ENCODE measurements at regions not wholly inside any gene's neighbourhood (a gene's known extent, or its start where the extent isn't known, plus 50 kb on each side); places are given as distances from the start of the nearest gene placed in this dataset.
"Not testable (repeated sequence)": the region's sequence is repeated elsewhere in the genome, so short reads cannot be mapped to it uniquely, and the experiment has no call there.

DNA sequence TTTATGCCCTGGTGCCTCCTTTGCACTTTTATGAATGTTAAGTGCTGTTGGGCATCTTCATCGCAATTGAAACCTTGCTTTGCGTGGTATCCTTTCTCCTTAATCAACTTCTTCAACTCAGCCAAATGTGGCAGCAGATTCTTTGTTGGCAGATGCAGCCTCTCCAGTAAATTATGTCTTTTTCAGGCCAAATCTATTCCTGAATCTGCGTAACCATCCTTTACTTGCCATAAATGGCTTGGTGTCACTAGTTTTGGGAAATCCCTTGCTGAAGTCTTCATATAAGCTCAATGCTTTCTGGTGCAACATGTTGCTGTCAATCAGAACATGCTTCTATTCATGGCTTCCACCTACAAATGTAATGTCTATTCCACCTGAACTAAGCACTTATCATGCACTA is 457.5 kb downstream of the FGF13 start:
- no peak overlapping the region for H3K27ac ChIP-seq (ENCODE audit: low read depth, low read length)
- no peaks in the 10 kb centered on the region for H3K9me3 Mint-ChIP-seq (ENCODE audit: unreplicated experiment)
- no peaks in the 10 kb centered on the region for H3K36me3 Mint-ChIP-seq (ENCODE audit: low read depth, unreplicated experiment)
- no peaks in the 10 kb centered on the region for H3K79me2 ChIP-seq (ENCODE audit: insufficient read depth, low read length)
- H4K20me1 ChIP-seq (ENCODE audit: insufficient read depth, low read length), result no peaks in the 10 kb centered on the region
- no peaks in the 10 kb centered on the region for H3K4me1 Mint-ChIP-seq (ENCODE audit: low read depth, unreplicated experiment)
- no peak overlapping the region for H3K9ac ChIP-seq (ENCODE audit: low read length)
- no peaks in the 10 kb centered on the region for H3K27me3 Mint-ChIP-seq (ENCODE audit: low read depth, unreplicated experiment)
- no peaks in the 10 kb centered on the region for H3K27me3 ChIP-seq (ENCODE audit: insufficient read depth, low read length)
- TF ChIP-seq EZH2 (IDR thresholded peaks at IDR 0.05; ENCODE audit: insufficient read depth, low read length), result no peak
- TF ChIP-seq, protein P1, sequence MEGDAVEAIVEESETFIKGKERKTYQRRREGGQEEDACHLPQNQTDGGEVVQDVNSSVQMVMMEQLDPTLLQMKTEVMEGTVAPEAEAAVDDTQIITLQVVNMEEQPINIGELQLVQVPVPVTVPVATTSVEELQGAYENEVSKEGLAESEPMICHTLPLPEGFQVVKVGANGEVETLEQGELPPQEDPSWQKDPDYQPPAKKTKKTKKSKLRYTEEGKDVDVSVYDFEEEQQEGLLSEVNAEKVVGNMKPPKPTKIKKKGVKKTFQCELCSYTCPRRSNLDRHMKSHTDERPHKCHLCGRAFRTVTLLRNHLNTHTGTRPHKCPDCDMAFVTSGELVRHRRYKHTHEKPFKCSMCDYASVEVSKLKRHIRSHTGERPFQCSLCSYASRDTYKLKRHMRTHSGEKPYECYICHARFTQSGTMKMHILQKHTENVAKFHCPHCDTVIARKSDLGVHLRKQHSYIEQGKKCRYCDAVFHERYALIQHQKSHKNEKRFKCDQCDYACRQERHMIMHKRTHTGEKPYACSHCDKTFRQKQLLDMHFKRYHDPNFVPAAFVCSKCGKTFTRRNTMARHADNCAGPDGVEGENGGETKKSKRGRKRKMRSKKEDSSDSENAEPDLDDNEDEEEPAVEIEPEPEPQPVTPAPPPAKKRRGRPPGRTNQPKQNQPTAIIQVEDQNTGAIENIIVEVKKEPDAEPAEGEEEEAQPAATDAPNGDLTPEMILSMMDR (IDR thresholded peaks at IDR 0.05; ENCODE audit: insufficient read depth, low read depth, low read length), result no peak
- no peak for FAIRE-seq
- DNase-seq (ENCODE audit: low read depth), result no peak
- H3K4me2 ChIP-seq (ENCODE audit: low read length), result no peak overlapping the region
- no peak overlapping the region for H3K4me3 Mint-ChIP-seq (ENCODE audit: unreplicated experiment)
- no peaks in the 10 kb centered on the region for H3K9me3 ChIP-seq (ENCODE audit: insufficient read depth, low read depth, low read length)
- H3K4me3 ChIP-seq (ENCODE audit: insufficient read depth, low read depth, low read length), result no peak overlapping the region
- H3K4me1 ChIP-seq (ENCODE audit: insufficient read depth, low read length), result no peaks in the 10 kb centered on the region
- no peaks in the 10 kb centered on the region for H3K36me3 ChIP-seq (ENCODE audit: insufficient read depth, low read length)
- H2AFZ ChIP-seq (ENCODE audit: low read depth, low read length), result no peak overlapping the region
- no peak overlapping the region for H3K27ac Mint-ChIP-seq (ENCODE audit: unreplicated experiment)

DNA sequence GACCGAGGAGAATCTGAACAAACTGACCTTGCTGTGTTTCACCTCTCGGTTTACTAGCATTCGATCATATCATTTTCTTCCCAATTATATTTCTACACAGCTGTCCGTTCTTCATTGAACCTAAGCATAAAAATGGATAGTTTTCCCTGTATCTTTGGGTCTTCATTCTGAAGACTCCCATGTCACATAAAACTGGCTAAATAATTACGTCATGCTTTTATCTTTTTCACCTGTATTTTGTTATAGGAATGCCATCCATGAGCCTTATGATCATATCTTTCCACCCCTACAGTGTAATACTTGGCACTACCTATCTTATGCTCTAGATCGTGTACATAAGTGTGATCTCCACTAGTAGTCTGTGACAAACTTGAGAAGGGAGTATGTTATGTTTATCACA is 456.1 kb downstream of the FGF13 start:
- FAIRE-seq, result peak; percentile 98
- no peak overlapping the region for H3K4me2 ChIP-seq (ENCODE audit: low read length)
- H3K36me3 ChIP-seq (ENCODE audit: insufficient read depth, low read length), result no peaks in the 10 kb centered on the region
- Mint-ChIP-seq H3K9me3 (ENCODE audit: unreplicated experiment) (peaks cover 4% of the 10 kb centered on the region), H3K36me3 (ENCODE audit: low read depth, unreplicated experiment) (no peaks in the 10 kb centered on the region), H3K4me1 (ENCODE audit: low read depth, unreplicated experiment) (no peaks in the 10 kb centered on the region), H3K27me3 (ENCODE audit: low read depth, unreplicated experiment) (peaks cover 3% of the 10 kb centered on the region), H3K4me3 (ENCODE audit: unreplicated experiment) (no peak overlapping the region), H3K27ac (ENCODE audit: unreplicated experiment) (no peak overlapping the region)
- no peak for TF ChIP-seq EZH2 (IDR thresholded peaks at IDR 0.05; ENCODE audit: insufficient read depth, low read length)
- TF ChIP-seq, protein P1 (IDR thresholded peaks at IDR 0.05; ENCODE audit: insufficient read depth, low read depth, low read length), result no peak
- H2AFZ ChIP-seq (ENCODE audit: low read depth, low read length), result no peak overlapping the region
- H4K20me1 ChIP-seq (ENCODE audit: insufficient read depth, low read length), result no peaks in the 10 kb centered on the region
- H3K27ac ChIP-seq (ENCODE audit: low read depth, low read length), result no peak overlapping the region
- H3K4me1 ChIP-seq (ENCODE audit: insufficient read depth, low read length), result no peaks in the 10 kb centered on the region
- H3K27me3 ChIP-seq (ENCODE audit: insufficient read depth, low read length), result no peaks in the 10 kb centered on the region
- no peaks in the 10 kb centered on the region for H3K79me2 ChIP-seq (ENCODE audit: insufficient read depth, low read length)
- H3K9me3 ChIP-seq (ENCODE audit: insufficient read depth, low read depth, low read length), result no peaks in the 10 kb centered on the region
- no peak overlapping the region for H3K9ac ChIP-seq (ENCODE audit: low read length)
- no peak overlapping the region for H3K4me3 ChIP-seq (ENCODE audit: insufficient read depth, low read depth, low read length)
- DNase-seq (ENCODE audit: low read depth), result no peak

DNA sequence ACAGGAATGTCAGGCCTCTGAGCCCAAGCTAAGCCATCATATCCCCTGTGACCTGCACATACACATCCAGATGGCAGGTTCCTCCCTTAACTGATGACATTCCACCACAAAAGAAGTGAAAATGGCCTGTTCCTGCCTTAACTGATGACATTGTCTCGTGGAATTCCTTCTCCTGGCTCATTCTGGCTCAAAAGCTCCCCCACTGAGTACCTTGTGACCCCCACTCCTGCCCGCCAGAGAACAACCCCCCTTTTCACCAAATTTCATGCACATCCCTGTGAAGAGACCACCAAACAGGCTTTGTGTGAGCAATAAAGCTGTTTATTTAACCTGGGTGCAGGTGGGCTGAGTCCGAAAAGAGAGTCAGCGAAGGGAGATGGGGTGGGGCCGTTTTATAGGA is 447.4 kb downstream of the FGF13 start:
- not testable (repeated sequence) for H3K9ac ChIP-seq (ENCODE audit: low read length); H3K27ac ChIP-seq (ENCODE audit: low read depth, low read length); H3K36me3 ChIP-seq (ENCODE audit: insufficient read depth, low read length); H3K4me1 Mint-ChIP-seq (ENCODE audit: low read depth, unreplicated experiment); H3K36me3 Mint-ChIP-seq (ENCODE audit: low read depth, unreplicated experiment); H3K79me2 ChIP-seq (ENCODE audit: insufficient read depth, low read length); H3K27ac Mint-ChIP-seq (ENCODE audit: unreplicated experiment); H3K4me3 Mint-ChIP-seq (ENCODE audit: unreplicated experiment); H3K4me2 ChIP-seq (ENCODE audit: low read length); H3K9me3 ChIP-seq (ENCODE audit: insufficient read depth, low read depth, low read length); H3K4me3 ChIP-seq (ENCODE audit: insufficient read depth, low read depth, low read length); H2AFZ ChIP-seq (ENCODE audit: low read depth, low read length); FAIRE-seq; DNase-seq (ENCODE audit: low read depth); H3K9me3 Mint-ChIP-seq (ENCODE audit: unreplicated experiment); H4K20me1 ChIP-seq (ENCODE audit: insufficient read depth, low read length); H3K27me3 ChIP-seq (ENCODE audit: insufficient read depth, low read length); H3K4me1 ChIP-seq (ENCODE audit: insufficient read depth, low read length); H3K27me3 Mint-ChIP-seq (ENCODE audit: low read depth, unreplicated experiment)

Data from astrocyte (in vitro differentiated cells and primary cell).